SK-N-MC (cell line): ENCODE measurements at regions not wholly inside any gene's neighbourhood (a gene's known extent, or its start where the extent isn't known, plus 50 kb on each side); places are given as distances from the start of the nearest gene placed in this dataset.

ENCODE experiments used
- EZH2 ChIP-seq: fragments of 200-600 bp; sonication (generic); IDR thresholded peaks from one replicate; pipeline ENCODE4 v1.6.1; 2017; ENCODE audit warnings: antibody characterized with exemption
- FOXP2 ChIP-seq: optimal IDR thresholded peaks from 2 replicates; pipeline ENCODE3; 2011; ENCODE audit warnings: mild to moderate bottlenecking, moderate library complexity; ENCODE audit not compliant: insufficient read depth; ENCODE audit errors: extremely low read length, control extremely low read depth
- POLR2AphosphoS5 ChIP-seq: IDR thresholded peaks from 2 replicates; pipeline ENCODE4 v1.6.1; 2012; ENCODE audit warnings: mild to moderate bottlenecking, low read depth, low read length, borderline replicate concordance

DNA sequence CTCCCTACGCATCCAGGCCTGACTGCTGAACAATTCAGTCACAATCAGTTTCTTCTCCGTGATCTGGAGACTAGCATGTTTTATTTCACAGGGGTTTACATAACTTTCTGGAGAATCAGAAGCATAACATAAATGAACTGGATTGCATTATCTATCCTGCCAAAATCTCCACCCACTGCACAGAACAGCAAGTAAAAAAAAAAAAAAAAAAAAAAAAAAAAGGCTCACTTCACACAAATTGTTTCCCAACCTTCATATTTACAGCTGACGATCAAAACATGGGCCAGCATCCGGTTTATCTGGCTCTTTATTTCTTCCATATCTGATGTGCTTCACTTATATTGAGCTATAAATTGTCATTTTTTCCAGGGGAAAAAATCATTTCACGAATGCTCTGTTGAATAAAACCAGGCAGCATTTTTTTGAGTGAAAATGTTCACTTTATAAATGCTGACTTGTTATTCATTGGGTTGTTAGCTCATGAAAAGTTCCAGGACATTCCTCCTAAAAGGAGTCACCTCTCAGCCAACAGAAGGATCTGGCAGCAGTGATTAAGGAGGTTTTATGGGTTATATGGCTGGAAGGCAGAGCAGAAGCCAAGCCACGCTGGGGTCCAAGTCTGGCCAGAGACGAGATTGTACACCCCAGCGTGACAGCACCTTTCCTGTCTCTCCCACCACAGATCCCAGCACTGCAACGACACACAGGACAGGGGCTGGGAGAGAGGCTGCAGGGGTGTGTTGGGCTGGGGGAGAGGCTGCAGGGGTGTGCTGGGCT lies 51.2 kb upstream of the GLI2 start:
- TF ChIP-seq POLR2AphosphoS5, result no peak
- no peak for TF ChIP-seq EZH2
- TF ChIP-seq FOXP2, result no peak
